Gastrocnemius medialis (tissue), 4 donors: ENCODE measurements at regions not wholly inside any gene's neighbourhood (a gene's known extent, or its start where the extent isn't known, plus 50 kb on each side); places are given as distances from the start of the nearest gene placed in this dataset.

Source experiments
- POLR2A ChIP-seq, 2 donors: fragments of 450-650 bp; IDR thresholded peaks; one replicate each; pipeline ENCODE4 v1.6.1; 2017; ENCODE audit warnings: antibody characterized with exemption in 2 of 2, mild to moderate bottlenecking in 2 of 2, moderate library complexity in 2 of 2
- TF ChIP-seq, protein P1 (sequence below), 5 experiments: fragments of 450-650 bp in 3 of 5; fragments of 200-600 bp in 2 of 5; sonication (generic) in 2 of 5; IDR thresholded peaks in 4 of 5; conservative IDR thresholded peaks in 1 of 5; 1 replicate in 4 of 5; 2 replicates in 1 of 5; pipeline ENCODE4 v1.5.1; 2016 to 2019; ENCODE audit warnings: antibody characterized with exemption in 5 of 5, mild to moderate bottlenecking in 3 of 5, moderate library complexity in 3 of 5

DNA sequence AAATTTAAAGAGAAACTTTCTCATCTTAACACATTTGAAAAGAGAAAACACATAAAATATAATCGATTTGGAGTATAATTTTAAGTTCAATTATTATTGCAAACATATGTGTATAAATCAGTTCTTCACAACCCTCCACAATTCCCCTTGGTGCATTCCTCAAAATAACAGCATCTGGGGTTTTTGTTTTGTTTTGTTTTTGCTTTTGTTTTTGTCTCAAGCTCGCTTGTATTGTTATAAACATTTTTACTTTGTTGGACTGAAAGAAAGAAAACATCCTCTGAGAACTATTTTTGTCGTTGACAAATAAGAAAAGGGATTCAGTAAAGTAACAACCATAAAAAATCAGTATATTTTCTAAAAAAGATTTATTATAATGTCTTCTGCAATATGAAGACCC is 60.2 kb upstream of the HIVEP1 start:
- TF ChIP-seq, protein P1, sequence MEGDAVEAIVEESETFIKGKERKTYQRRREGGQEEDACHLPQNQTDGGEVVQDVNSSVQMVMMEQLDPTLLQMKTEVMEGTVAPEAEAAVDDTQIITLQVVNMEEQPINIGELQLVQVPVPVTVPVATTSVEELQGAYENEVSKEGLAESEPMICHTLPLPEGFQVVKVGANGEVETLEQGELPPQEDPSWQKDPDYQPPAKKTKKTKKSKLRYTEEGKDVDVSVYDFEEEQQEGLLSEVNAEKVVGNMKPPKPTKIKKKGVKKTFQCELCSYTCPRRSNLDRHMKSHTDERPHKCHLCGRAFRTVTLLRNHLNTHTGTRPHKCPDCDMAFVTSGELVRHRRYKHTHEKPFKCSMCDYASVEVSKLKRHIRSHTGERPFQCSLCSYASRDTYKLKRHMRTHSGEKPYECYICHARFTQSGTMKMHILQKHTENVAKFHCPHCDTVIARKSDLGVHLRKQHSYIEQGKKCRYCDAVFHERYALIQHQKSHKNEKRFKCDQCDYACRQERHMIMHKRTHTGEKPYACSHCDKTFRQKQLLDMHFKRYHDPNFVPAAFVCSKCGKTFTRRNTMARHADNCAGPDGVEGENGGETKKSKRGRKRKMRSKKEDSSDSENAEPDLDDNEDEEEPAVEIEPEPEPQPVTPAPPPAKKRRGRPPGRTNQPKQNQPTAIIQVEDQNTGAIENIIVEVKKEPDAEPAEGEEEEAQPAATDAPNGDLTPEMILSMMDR (IDR thresholded peaks at IDR 0.05 in 4 of 5, conservative IDR thresholded peaks at IDR 0.05 in 1 of 5), result no peak
- TF ChIP-seq POLR2A (IDR thresholded peaks at IDR 0.05), result no peak
